ENCODE measurements at regions not wholly inside any gene's neighbourhood (a gene's known extent, or its start where the extent isn't known, plus 50 kb on each side); places are given as distances from the start of the nearest gene placed in this dataset.
"Not testable (repeated sequence)": the region's sequence is repeated elsewhere in the genome, so short reads cannot be mapped to it uniquely, and the experiment has no call there.

- ATAC-seq (replicated peaks in 6 of 8); H3K4me1 ChIP-seq (replicated peaks in 1 of 2); in situ Hi-C loops (cut with MboI; ENCODE audit: low pct_unique_long_range_greater_than_20kb in 2 of 9, low sequenced_read_pairs in 9 of 9, unreplicated experiment in 9 of 9); H3K27ac ChIP-seq; H3K4me3 ChIP-seq: not testable (repeated sequence)
- 60 to 100% (median 85%) methylated on average over 1 to 2 of the region's 5 CpGs; no CpG with 5 or more reads in 4 of the 10 experiments for whole genome bisulfite sequencing, 10 experiments
Measured at GRCh38 chr6:14569874-14570273, 452.3 kb downstream of the CD83 start.

- Histone ChIP-seq H3K4me3 (no peak overlapping the region), H3K27ac (no peak overlapping the region), H3K4me1 (replicated peaks in 1 of 2) (peaks cover 0 to 9% of the 10 kb centered on the region in 2 donors)
- in situ Hi-C loops (cut with MboI; ENCODE audit: low pct_unique_long_range_greater_than_20kb in 2 of 9, low sequenced_read_pairs in 9 of 9, unreplicated experiment in 9 of 9), result no loop called here
- 14 to 96% (median 85%) methylated on average over 1 to 6 of the region's 8 CpGs; no CpG with 5 or more reads in 4 of the 10 experiments for WGBS, 10 experiments
- ATAC-seq (replicated peaks in 6 of 8), result no peak
Measured at GRCh38 chr6:14571001-14571400, 453.4 kb downstream of the CD83 start.

- no peak for ATAC-seq (replicated peaks in 6 of 8)
- in situ Hi-C loops (cut with MboI; ENCODE audit: low pct_unique_long_range_greater_than_20kb in 2 of 9, low sequenced_read_pairs in 9 of 9, unreplicated experiment in 9 of 9), result no loop called here
- Histone ChIP-seq H3K4me3 (no peak overlapping the region), H3K27ac (no peak overlapping the region), H3K4me1 (replicated peaks in 1 of 2) (peaks cover 0 to 9% of the 10 kb centered on the region in 2 donors)
- WGBS, 10 experiments, result 64 to 100% (median 93%) methylated on average over 1 to 6 of the region's 7 CpGs
Measured at GRCh38 chr6:14571746-14572145, 454.2 kb downstream of the CD83 start.

GRCh38 chr6:14573267-14573666 lies 455.7 kb downstream of the CD83 start:
- no peak for ATAC-seq (replicated peaks in 6 of 8)
- Histone ChIP-seq H3K4me1 (replicated peaks in 1 of 2) (peaks cover 0 to 9% of the 10 kb centered on the region in 2 donors), H3K4me3 (no peak overlapping the region), H3K27ac (no peak overlapping the region)
- in situ Hi-C loops (cut with MboI; ENCODE audit: low pct_unique_long_range_greater_than_20kb in 2 of 9, low sequenced_read_pairs in 9 of 9, unreplicated experiment in 9 of 9), result no loop called here
- 66 to 100% (median 92%) methylated on average over 1 to 3 of the region's 3 CpGs; no CpG with 5 or more reads in 2 of the 10 experiments for WGBS, 10 experiments

DNA sequence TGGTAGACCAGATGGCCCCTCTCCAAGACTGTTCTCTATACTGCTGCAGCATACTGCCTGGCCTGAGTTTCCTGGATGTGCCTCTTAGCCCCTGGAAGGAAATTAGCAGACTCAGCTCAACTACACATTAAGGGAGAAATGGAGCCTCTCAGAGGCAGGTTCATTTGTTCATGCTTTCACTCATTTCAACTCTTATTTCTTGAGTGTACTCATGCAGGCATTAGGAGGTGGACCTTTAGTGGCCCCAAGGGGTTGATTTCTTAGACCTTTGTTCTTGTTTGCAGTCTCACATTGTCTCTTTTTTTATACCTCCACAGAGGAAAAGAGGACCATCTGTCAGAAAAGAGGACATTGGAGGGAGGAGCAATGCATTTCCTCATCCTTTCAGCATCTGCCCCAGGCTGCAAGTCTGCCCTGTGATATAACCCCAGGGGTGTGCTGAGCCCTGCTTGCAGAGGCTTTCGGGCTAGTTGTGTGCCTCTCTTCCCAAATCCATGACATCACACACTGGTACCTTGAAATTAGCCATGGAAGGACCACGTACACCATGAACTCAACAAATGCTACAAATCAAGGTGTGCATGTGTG lies 456.2 kb downstream of the CD83 start:
- Histone ChIP-seq H3K27ac (no peak overlapping the region), H3K4me1 (replicated peaks in 1 of 2) (peaks cover 0 to 9% of the 10 kb centered on the region in 2 donors), H3K4me3 (no peak overlapping the region)
- in situ Hi-C loops (cut with MboI; ENCODE audit: low pct_unique_long_range_greater_than_20kb in 2 of 9, low sequenced_read_pairs in 9 of 9, unreplicated experiment in 9 of 9), result no loop called here
- WGBS, 10 experiments, result 33 to 63% (median 54%) methylated on average over 1 to 2 of the region's 2 CpGs; no CpG with 5 or more reads in 7 of the 10 experiments
- ATAC-seq (replicated peaks in 6 of 8), result peak in 3 of 8 experiments; percentile 44 to 78 (median 70)

- WGBS, 10 experiments, result 25 to 100% (median 74%) methylated on average over 1 of the region's 1 CpG; no CpG with 5 or more reads in 2 of the 10 experiments
Measured at GRCh38 chr6:14575961-14576360, 458.4 kb downstream of the CD83 start.

DNA sequence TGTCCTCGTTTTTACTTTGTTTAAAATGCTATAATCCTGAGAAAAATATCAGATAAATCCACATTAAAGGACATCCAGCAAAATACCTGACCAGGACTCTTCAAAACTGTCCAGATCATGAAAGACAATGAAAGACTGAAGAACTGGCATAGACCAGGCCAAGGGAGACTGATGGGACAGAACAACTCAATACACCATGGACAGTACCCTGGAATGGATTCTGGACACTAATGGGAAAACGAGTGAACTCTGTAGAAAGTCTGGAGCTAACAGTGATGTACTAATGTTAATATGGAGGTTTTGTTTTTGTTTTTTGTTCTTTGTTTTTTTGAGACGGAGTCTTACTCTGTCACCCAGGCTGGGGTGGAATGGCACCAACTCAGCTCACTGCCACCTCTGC lies 461.4 kb downstream of the CD83 start:
- H3K4me1 ChIP-seq (replicated peaks in 1 of 2), result peaks cover 0 to 3% of the 10 kb centered on the region in 2 donors
- 0 to 100% (median 82%) methylated on average over 1 to 3 of the region's 3 CpGs; no CpG with 5 or more reads in 2 of the 10 experiments for WGBS, 10 experiments
- H3K27ac ChIP-seq, result no peak overlapping the region
- in situ Hi-C loops (cut with MboI; ENCODE audit: low pct_unique_long_range_greater_than_20kb in 2 of 9, low sequenced_read_pairs in 9 of 9, unreplicated experiment in 9 of 9), result no loop called here
- no peak for ATAC-seq (replicated peaks in 6 of 8)
- no peak overlapping the region for H3K4me3 ChIP-seq

More at GRCh38 chr6:14575961-14576360, 458.4 kb downstream of the CD83 start:
- Histone ChIP-seq H3K4me3 (no peak overlapping the region), H3K27ac (no peak overlapping the region), H3K4me1 (replicated peaks in 1 of 2) (peaks cover 0 to 9% of the 10 kb centered on the region in 2 donors)
- no peak for ATAC-seq (replicated peaks in 6 of 8)
- in situ Hi-C loops (cut with MboI; ENCODE audit: low pct_unique_long_range_greater_than_20kb in 2 of 9, low sequenced_read_pairs in 9 of 9, unreplicated experiment in 9 of 9), result no loop called here

- ATAC-seq (replicated peaks in 6 of 8), result peak in 5 of 8 experiments; percentile 25 to 58 (median 43)
- in situ Hi-C loops (cut with MboI; ENCODE audit: low pct_unique_long_range_greater_than_20kb in 2 of 9, low sequenced_read_pairs in 9 of 9, unreplicated experiment in 9 of 9), result no loop called here
Measured at GRCh38 chr6:14582749-14583148, 465.2 kb downstream of the CD83 start.

GRCh38 chr6:14583826-14584225 lies 466.3 kb downstream of the CD83 start:
- H3K4me3 ChIP-seq, result no peak overlapping the region
- in situ Hi-C loops (cut with MboI; ENCODE audit: low pct_unique_long_range_greater_than_20kb in 2 of 9, low sequenced_read_pairs in 9 of 9, unreplicated experiment in 9 of 9), result no loop called here
- no peak overlapping the region for H3K27ac ChIP-seq
- 0 to 73% (median 61%) methylated on average over 1 to 8 of the region's 9 CpGs; no CpG with 5 or more reads in 1 of the 10 experiments for WGBS, 10 experiments
- no peak for ATAC-seq (replicated peaks in 6 of 8)
- H3K4me1 ChIP-seq (replicated peaks in 1 of 2), result no peaks in the 10 kb centered on the region

More at GRCh38 chr6:14582749-14583148, 465.2 kb downstream of the CD83 start:
- H3K4me3 ChIP-seq, result no peak overlapping the region
- WGBS, 10 experiments, result 0 to 100% (median 55%) methylated on average over 1 of the region's 1 CpG; no CpG with 5 or more reads in 1 of the 10 experiments
- H3K4me1 ChIP-seq (replicated peaks in 1 of 2), result no peaks in the 10 kb centered on the region
- H3K27ac ChIP-seq, result no peak overlapping the region

- 30 to 100% (median 66%) methylated on average over 1 to 5 of the region's 5 CpGs for WGBS, 10 experiments
Measured at GRCh38 chr6:14584450-14584849, 466.9 kb downstream of the CD83 start.

DNA sequence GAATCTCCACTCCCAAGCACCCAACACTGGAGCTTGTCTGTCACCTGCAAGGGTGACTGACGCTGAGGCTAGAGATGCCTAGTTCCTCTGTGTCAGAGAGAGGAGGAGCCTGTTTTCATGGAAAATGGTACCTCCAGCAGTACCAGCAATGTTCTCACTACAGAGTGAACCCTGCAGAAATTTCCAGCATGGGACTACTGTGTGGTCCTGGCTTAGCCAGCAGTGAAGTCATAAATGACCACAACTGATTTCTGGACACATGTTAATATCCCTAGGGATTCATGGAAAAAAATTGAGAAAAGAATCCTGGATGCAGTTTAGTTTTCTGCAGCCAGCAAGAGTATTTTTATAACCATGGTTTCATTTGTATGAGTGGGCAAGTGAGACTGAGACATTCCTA lies 468.1 kb downstream of the CD83 start:
- Histone ChIP-seq H3K4me3 (no peak overlapping the region), H3K4me1 (replicated peaks in 1 of 2) (no peaks in the 10 kb centered on the region), H3K27ac (no peak overlapping the region)
- no peak for ATAC-seq (replicated peaks in 6 of 8)
- in situ Hi-C loops (cut with MboI; ENCODE audit: low pct_unique_long_range_greater_than_20kb in 2 of 9, low sequenced_read_pairs in 9 of 9, unreplicated experiment in 9 of 9), result no loop called here
- WGBS, 10 experiments, result 75 to 100% (median 83%) methylated on average over 1 of the region's 1 CpG; no CpG with 5 or more reads in 7 of the 10 experiments

More at GRCh38 chr6:14584450-14584849, 466.9 kb downstream of the CD83 start:
- ATAC-seq (replicated peaks in 6 of 8), result peak in 1 of 8 experiments; percentile 33
- in situ Hi-C loops (cut with MboI; ENCODE audit: low pct_unique_long_range_greater_than_20kb in 2 of 9, low sequenced_read_pairs in 9 of 9, unreplicated experiment in 9 of 9), result no loop called here
- Histone ChIP-seq H3K27ac (no peak overlapping the region), H3K4me1 (replicated peaks in 1 of 2) (no peaks in the 10 kb centered on the region), H3K4me3 (no peak overlapping the region)

GRCh38 chr6:14589175-14589574 lies 471.6 kb downstream of the CD83 start:
- in situ Hi-C loops (cut with MboI; ENCODE audit: low pct_unique_long_range_greater_than_20kb in 2 of 9, low sequenced_read_pairs in 9 of 9, unreplicated experiment in 9 of 9), result no loop called here
- no peak overlapping the region for H3K27ac ChIP-seq
- 20 to 100% (median 65%) methylated on average over 1 to 6 of the region's 6 CpGs for WGBS, 10 experiments
- no peak for ATAC-seq (replicated peaks in 6 of 8)
- H3K4me1 ChIP-seq (replicated peaks in 1 of 2), result no peaks in the 10 kb centered on the region
- no peak overlapping the region for H3K4me3 ChIP-seq

GRCh38 chr6:14590586-14590985 lies 473.0 kb downstream of the CD83 start:
- WGBS, 10 experiments, result 0 to 100% (median 82%) methylated on average over 1 to 6 of the region's 6 CpGs; no CpG with 5 or more reads in 1 of the 10 experiments
- in situ Hi-C loops (cut with MboI; ENCODE audit: low pct_unique_long_range_greater_than_20kb in 2 of 9, low sequenced_read_pairs in 9 of 9, unreplicated experiment in 9 of 9), result no loop called here
- no peak overlapping the region for H3K4me3 ChIP-seq
- no peak overlapping the region for H3K27ac ChIP-seq
- no peaks in the 10 kb centered on the region for H3K4me1 ChIP-seq (replicated peaks in 1 of 2)
- ATAC-seq (replicated peaks in 6 of 8), result no peak

- no peak overlapping the region for H3K4me3 ChIP-seq
- no peaks in the 10 kb centered on the region for H3K4me1 ChIP-seq (replicated peaks in 1 of 2)
- WGBS, 10 experiments, result 0 to 100% (median 100%) methylated on average over 1 of the region's 1 CpG; no CpG with 5 or more reads in 7 of the 10 experiments
- ATAC-seq (replicated peaks in 6 of 8), result peak in 2 of 8 experiments; percentile 56 to 65
- in situ Hi-C loops (cut with MboI; ENCODE audit: low pct_unique_long_range_greater_than_20kb in 2 of 9, low sequenced_read_pairs in 9 of 9, unreplicated experiment in 9 of 9), result no loop called here
- no peak overlapping the region for H3K27ac ChIP-seq
Measured at GRCh38 chr6:14591998-14592397, 474.4 kb downstream of the CD83 start.

All from motor neuron (in vitro differentiated cells).